Astrocyte of the spinal cord (primary cell): ENCODE measurements at regions not wholly inside any gene's neighbourhood (a gene's known extent, or its start where the extent isn't known, plus 50 kb on each side); places are given as distances from the start of the nearest gene placed in this dataset.

Source experiments
- DNase-seq: peaks from one replicate; pipeline ENCODE4 v3.0.0; 2011; ENCODE audit warnings: low read depth, low spot score
- H3K4me3 ChIP-seq: 2 replicates; pipeline ENCODE4 v1.5.1; 2011; ENCODE audit warnings: low read depth, mild to moderate bottlenecking, low read length, moderate library complexity
- in situ Hi-C: cut with HindIII; loops from 2 replicates; pipeline ENCODE4 v1.10.0; 2017; ENCODE audit warnings: low sequenced_read_pairs
- TF ChIP-seq, protein P1 (sequence below): IDR thresholded peaks from 2 replicates; pipeline ENCODE4 v1.5.1; 2012; ENCODE audit warnings: low read depth, mild to moderate bottlenecking, low read length, inconsistent platforms

DNA sequence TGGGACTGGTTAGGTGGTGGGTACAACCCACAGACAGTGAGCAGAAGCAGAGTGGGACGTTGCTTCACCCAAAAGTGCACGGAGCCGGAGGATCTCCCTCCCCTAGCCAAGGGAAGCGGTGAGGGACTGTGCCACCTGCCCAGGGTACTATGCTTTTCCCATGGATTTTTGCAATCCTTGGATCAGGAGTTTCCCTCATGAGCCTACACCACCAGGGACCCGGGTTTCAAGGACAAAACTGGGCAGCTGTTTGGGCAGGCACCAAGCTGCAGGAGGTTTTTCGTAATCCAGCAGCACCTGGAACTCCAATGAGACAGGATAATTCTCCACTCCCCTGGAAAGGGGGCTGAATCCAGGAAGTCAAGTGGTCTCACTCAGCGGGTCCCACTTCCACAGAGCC is 209.1 kb upstream of the CXCL12 start:
- in situ Hi-C loops: no loop called here
- DNase-seq: no peak
- TF ChIP-seq, protein P1, sequence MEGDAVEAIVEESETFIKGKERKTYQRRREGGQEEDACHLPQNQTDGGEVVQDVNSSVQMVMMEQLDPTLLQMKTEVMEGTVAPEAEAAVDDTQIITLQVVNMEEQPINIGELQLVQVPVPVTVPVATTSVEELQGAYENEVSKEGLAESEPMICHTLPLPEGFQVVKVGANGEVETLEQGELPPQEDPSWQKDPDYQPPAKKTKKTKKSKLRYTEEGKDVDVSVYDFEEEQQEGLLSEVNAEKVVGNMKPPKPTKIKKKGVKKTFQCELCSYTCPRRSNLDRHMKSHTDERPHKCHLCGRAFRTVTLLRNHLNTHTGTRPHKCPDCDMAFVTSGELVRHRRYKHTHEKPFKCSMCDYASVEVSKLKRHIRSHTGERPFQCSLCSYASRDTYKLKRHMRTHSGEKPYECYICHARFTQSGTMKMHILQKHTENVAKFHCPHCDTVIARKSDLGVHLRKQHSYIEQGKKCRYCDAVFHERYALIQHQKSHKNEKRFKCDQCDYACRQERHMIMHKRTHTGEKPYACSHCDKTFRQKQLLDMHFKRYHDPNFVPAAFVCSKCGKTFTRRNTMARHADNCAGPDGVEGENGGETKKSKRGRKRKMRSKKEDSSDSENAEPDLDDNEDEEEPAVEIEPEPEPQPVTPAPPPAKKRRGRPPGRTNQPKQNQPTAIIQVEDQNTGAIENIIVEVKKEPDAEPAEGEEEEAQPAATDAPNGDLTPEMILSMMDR: no peak
- no peak overlapping the region for H3K4me3 ChIP-seq

- no peak overlapping the region for H3K4me3 ChIP-seq
- in situ Hi-C loops: no loop called here
- no peak for DNase-seq
- TF ChIP-seq, protein P1: no peak
Measured at GRCh38 chr10:44607116-44607515, 222.2 kb upstream of the CXCL12 start.

DNA sequence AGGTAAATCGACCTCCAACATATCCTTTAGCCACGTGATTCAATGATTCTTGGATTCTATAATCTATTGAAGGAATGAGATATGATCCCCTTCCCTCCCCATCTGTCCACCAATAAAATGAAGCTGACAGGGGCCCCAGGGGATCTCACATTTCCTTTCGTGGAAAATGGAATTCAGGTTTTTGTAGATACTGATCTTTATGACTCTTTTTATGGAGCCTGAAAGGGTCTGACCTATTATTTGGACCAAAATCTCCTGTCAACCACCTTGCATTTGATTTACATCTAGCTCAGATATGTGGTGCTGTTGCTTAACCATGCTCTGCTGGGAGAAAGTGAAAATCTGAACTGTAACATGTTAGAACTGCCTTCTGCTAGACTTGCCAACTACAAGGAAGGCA is 234.0 kb upstream of the CXCL12 start:
- in situ Hi-C loops: no loop called here
- no peak for DNase-seq

DNA sequence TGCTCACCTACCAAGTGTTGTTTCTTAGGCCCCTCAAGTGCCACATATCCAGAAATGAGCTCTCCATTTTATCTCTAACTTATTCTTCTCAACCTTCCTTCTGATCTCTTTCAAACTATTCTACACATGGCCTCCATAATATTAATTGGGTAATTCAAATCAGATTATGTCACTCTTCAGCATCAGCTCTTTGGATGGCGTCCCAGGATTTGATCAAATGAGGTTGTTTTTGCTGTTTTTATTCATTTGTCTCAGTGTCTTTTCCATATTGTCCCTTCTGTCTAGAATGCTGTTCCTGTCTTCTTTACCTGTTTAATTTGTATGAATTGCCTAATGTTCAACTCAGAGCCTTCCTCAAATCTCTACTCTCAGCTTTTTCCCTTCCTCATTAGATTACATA is 234.6 kb upstream of the CXCL12 start:
- TF ChIP-seq, protein P1: no peak
- no peak for DNase-seq
- in situ Hi-C loops: no loop called here
- H3K4me3 ChIP-seq: no peak overlapping the region

More for the DNA sequence above, 234.0 kb upstream of the CXCL12 start:
- TF ChIP-seq, protein P1: no peak
- H3K4me3 ChIP-seq: no peak overlapping the region

DNA sequence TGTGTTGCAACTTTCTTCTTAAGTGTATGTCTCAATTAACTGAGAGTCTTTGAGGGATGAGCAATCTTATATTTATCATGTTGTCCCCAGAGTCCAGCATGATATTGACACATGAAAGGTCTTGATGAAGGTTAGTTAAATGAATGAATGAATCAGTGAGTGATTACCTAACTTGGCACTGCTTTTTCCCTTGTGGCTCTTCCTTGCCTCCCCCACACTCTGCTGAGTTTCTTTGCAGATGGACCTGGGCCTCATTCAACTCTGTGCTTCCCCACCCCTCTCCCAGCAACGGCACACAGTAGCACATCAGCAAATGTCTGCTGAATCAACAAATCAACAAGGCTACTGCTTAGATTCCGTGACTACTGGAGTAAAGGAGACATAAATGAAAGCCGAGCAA is 235.1 kb upstream of the CXCL12 start:
- in situ Hi-C loops: no loop called here
- DNase-seq: no peak
- no peak overlapping the region for H3K4me3 ChIP-seq
- TF ChIP-seq, protein P1: no peak

GRCh38 chr10:44627591-44628354 is 242.9 kb upstream of the CXCL12 start:
- in situ Hi-C loops: no loop called here
- peak; percentile 46 for DNase-seq
- no peak overlapping the region for H3K4me3 ChIP-seq
- TF ChIP-seq, protein P1: no peak
